CD4-positive, CD25-positive, alpha-beta regulatory T cell (primary cell): ENCODE measurements at regions not wholly inside any gene's neighbourhood (a gene's known extent, or its start where the extent isn't known, plus 50 kb on each side); places are given as distances from the start of the nearest gene placed in this dataset.
A peak's percentile ranks its signal among the peaks of the same experiment; 100 is the strongest.
"Not testable (repeated sequence)": the region's sequence is repeated elsewhere in the genome, so short reads cannot be mapped to it uniquely, and the experiment has no call there.

Experiments used
- ATAC-seq, 2 donors: fragments of 150-1000 bp; cut with Tn5 transposase; one replicate each; pipeline ENCODE4 v1.10.0; 2021; ENCODE audit warnings: low read depth in 2 of 2, moderate number of reproducible peaks in 2 of 2, moderate library complexity in 1 of 2
- DNase-seq, 3 donors: peaks; one replicate each; pipeline versions ENCODE4 v3.0.0 to v3.0.0-alpha.2; 2012 to 2022; ENCODE audit warnings: mixed read lengths in 1 of 3
- H3K27ac ChIP-seq: one replicate; pipeline ENCODE4 v1.7.0; 2013; ENCODE audit warnings: mild to moderate bottlenecking, low read length; ENCODE audit not compliant: insufficient read depth, poor library complexity, severe bottlenecking
- H3K27me3 ChIP-seq: one replicate; pipeline ENCODE4 v1.7.0; 2013; ENCODE audit warnings: low read length; ENCODE audit not compliant: control insufficient read depth, insufficient read depth
- H3K36me3 ChIP-seq: one replicate; pipeline ENCODE4 v1.7.0; 2013; ENCODE audit warnings: mild to moderate bottlenecking, low read length, moderate library complexity; ENCODE audit not compliant: control insufficient read depth, insufficient read depth
- H3K4me1 ChIP-seq: 2 replicates; pipeline ENCODE4 v1.7.0; 2013; ENCODE audit warnings: mild to moderate bottlenecking, low read length; ENCODE audit not compliant: insufficient read depth, control insufficient read depth, poor library complexity, severe bottlenecking
- H3K4me3 ChIP-seq: one replicate; pipeline ENCODE4 v1.7.0; 2013; ENCODE audit warnings: low read depth, mild to moderate bottlenecking, low read length, moderate library complexity
- H3K9me3 ChIP-seq, 2 experiments: 1 replicate in 1 of 2; 2 replicates in 1 of 2; pipeline ENCODE4 v1.7.0; 2013; ENCODE audit warnings: low read length in 2 of 2, mild to moderate bottlenecking in 1 of 2, moderate library complexity in 1 of 2; ENCODE audit not compliant: control insufficient read depth in 2 of 2
- H3K27ac Mint-ChIP-seq, 3 donors: one replicate each; pipeline ENCODE4 v1.8.0; 2020 to 2022; ENCODE audit warnings: mild to moderate bottlenecking in 3 of 3, mixed read lengths in 3 of 3, moderate library complexity in 2 of 3
- H3K27me3 Mint-ChIP-seq: one replicate; pipeline ENCODE4 v1.8.0; 2022; ENCODE audit warnings: mild to moderate bottlenecking, mixed read lengths
- H3K36me3 Mint-ChIP-seq: one replicate; pipeline ENCODE4 v1.8.0; 2020; ENCODE audit warnings: mixed read lengths
- H3K4me1 Mint-ChIP-seq, 4 donors: one replicate each; pipeline ENCODE4 v1.8.0; 2020 to 2022; ENCODE audit warnings: mixed read lengths in 4 of 4, mild to moderate bottlenecking in 1 of 4
- H3K4me3 Mint-ChIP-seq, 4 donors: one replicate each; pipeline ENCODE4 v1.8.0; 2020 to 2022; ENCODE audit warnings: mild to moderate bottlenecking in 4 of 4, mixed read lengths in 4 of 4, moderate library complexity in 3 of 4
- H3K9me3 Mint-ChIP-seq, 7 donors: one replicate each; pipeline ENCODE4 v1.8.0; 2020 to 2022; ENCODE audit warnings: mixed read lengths in 7 of 7, mild to moderate bottlenecking in 3 of 7, moderate library complexity in 2 of 7

- no peak overlapping the region for H3K27ac Mint-ChIP-seq
Observed at GRCh38 chr6:119952696-119953095, 603.1 kb upstream of the MAN1A1 start.

GRCh38 chr6:119950681-119951080, 601.1 kb upstream of the MAN1A1 start:
- ATAC-seq (no peak), DNase-seq (no peak)
- no peaks in the 10 kb centered on the region for H3K27me3 ChIP-seq
- H3K27ac ChIP-seq: no peak overlapping the region
- no peaks in the 10 kb centered on the region for H3K36me3 ChIP-seq
- Mint-ChIP-seq H3K9me3 (peaks cover 0 to 6% (median 2%) of the 10 kb centered on the region in 7 donors), H3K27me3 (no peaks in the 10 kb centered on the region), H3K4me3 (no peak overlapping the region), H3K4me1 (no peaks in the 10 kb centered on the region), H3K27ac (no peak overlapping the region), H3K36me3 (no peaks in the 10 kb centered on the region)
- H3K4me3 ChIP-seq: no peak overlapping the region
- no peaks in the 10 kb centered on the region for H3K9me3 ChIP-seq
- H3K4me1 ChIP-seq: no peaks in the 10 kb centered on the region

More at GRCh38 chr6:119952696-119953095, 603.1 kb upstream of the MAN1A1 start:
- no peak overlapping the region for H3K4me3 Mint-ChIP-seq
- peaks cover 0 to 6% (median 2%) of the 10 kb centered on the region in 7 donors for H3K9me3 Mint-ChIP-seq
- Histone ChIP-seq H3K36me3 (no peaks in the 10 kb centered on the region), H3K4me1 (no peaks in the 10 kb centered on the region), H3K27ac (no peak overlapping the region), H3K9me3 (no peaks in the 10 kb centered on the region), H3K27me3 (no peaks in the 10 kb centered on the region), H3K4me3 (no peak overlapping the region)
- H3K27me3 Mint-ChIP-seq: no peaks in the 10 kb centered on the region
- DNase-seq (no peak), ATAC-seq (no peak)
- H3K36me3 Mint-ChIP-seq: no peaks in the 10 kb centered on the region
- H3K4me1 Mint-ChIP-seq: no peaks in the 10 kb centered on the region

- Histone ChIP-seq H3K9me3 (no peaks in the 10 kb centered on the region), H3K36me3 (no peaks in the 10 kb centered on the region), H3K4me3 (no peak overlapping the region), H3K27ac (no peak overlapping the region), H3K27me3 (no peaks in the 10 kb centered on the region), H3K4me1 (no peaks in the 10 kb centered on the region)
- Mint-ChIP-seq H3K27me3 (no peaks in the 10 kb centered on the region), H3K9me3 (peaks cover 0 to 2% (median 0%) of the 10 kb centered on the region in 7 donors), H3K4me3 (no peak overlapping the region), H3K27ac (no peak overlapping the region), H3K36me3 (no peaks in the 10 kb centered on the region), H3K4me1 (no peaks in the 10 kb centered on the region)
- DNase-seq (no peak), ATAC-seq (no peak)
Observed at GRCh38 chr6:119942078-119942752, 592.7 kb upstream of the MAN1A1 start.

GRCh38 chr6:119938752-119939151, 589.2 kb upstream of the MAN1A1 start:
- Histone ChIP-seq H3K9me3 (no peaks in the 10 kb centered on the region), H3K4me1 (no peaks in the 10 kb centered on the region), H3K27ac (no peak overlapping the region), H3K4me3 (no peak overlapping the region), H3K36me3 (no peaks in the 10 kb centered on the region), H3K27me3 (no peaks in the 10 kb centered on the region)
- Mint-ChIP-seq H3K27me3 (no peaks in the 10 kb centered on the region), H3K36me3 (no peaks in the 10 kb centered on the region), H3K4me1 (no peaks in the 10 kb centered on the region), H3K27ac (no peak overlapping the region), H3K4me3 (no peak overlapping the region), H3K9me3 (peaks cover 0 to 2% (median 0%) of the 10 kb centered on the region in 7 donors)
- DNase-seq: no peak
- no peak for ATAC-seq

GRCh38 chr6:119934816-119935215, 585.3 kb upstream of the MAN1A1 start:
- no peaks in the 10 kb centered on the region for H3K36me3 Mint-ChIP-seq
- Histone ChIP-seq H3K27me3 (no peaks in the 10 kb centered on the region), H3K9me3 (no peaks in the 10 kb centered on the region), H3K4me3 (no peak overlapping the region), H3K27ac (no peak overlapping the region), H3K4me1 (no peaks in the 10 kb centered on the region), H3K36me3 (no peaks in the 10 kb centered on the region)
- no peaks in the 10 kb centered on the region for H3K27me3 Mint-ChIP-seq
- DNase-seq: no peak
- ATAC-seq: no peak
- no peak overlapping the region for H3K4me3 Mint-ChIP-seq
- no peak overlapping the region for H3K27ac Mint-ChIP-seq
- H3K9me3 Mint-ChIP-seq: peaks cover 0 to 3% (median 2%) of the 10 kb centered on the region in 7 donors
- H3K4me1 Mint-ChIP-seq: no peaks in the 10 kb centered on the region

- Mint-ChIP-seq H3K36me3 (no peaks in the 10 kb centered on the region), H3K27ac (no peak overlapping the region), H3K9me3 (peaks cover 5 to 37% (median 10%) of the 10 kb centered on the region in 7 donors), H3K27me3 (no peaks in the 10 kb centered on the region), H3K4me3 (no peak overlapping the region), H3K4me1 (no peaks in the 10 kb centered on the region)
- no peak overlapping the region for H3K4me3 ChIP-seq
- no peaks in the 10 kb centered on the region for H3K36me3 ChIP-seq
- H3K4me1 ChIP-seq: no peaks in the 10 kb centered on the region
- no peak overlapping the region for H3K27ac ChIP-seq
- H3K27me3 ChIP-seq: no peaks in the 10 kb centered on the region
- ATAC-seq: no peak
- DNase-seq: no peak
- H3K9me3 ChIP-seq: peaks cover 5 to 18% of the 10 kb centered on the region in 2 experiments
Observed at GRCh38 chr6:119929121-119929520, 579.6 kb upstream of the MAN1A1 start.

GRCh38 chr6:119924888-119925287, 575.3 kb upstream of the MAN1A1 start:
- not testable (repeated sequence) for H3K36me3 ChIP-seq, H3K4me1 ChIP-seq, H3K27me3 ChIP-seq, H3K27ac ChIP-seq, ATAC-seq, DNase-seq, H3K27me3 Mint-ChIP-seq, H3K4me3 ChIP-seq, H3K4me1 Mint-ChIP-seq, H3K36me3 Mint-ChIP-seq
- Mint-ChIP-seq H3K27ac (peak overlapping the region in 1 of 3 donors; percentile 46), H3K4me3 (peak overlapping the region in 1 of 4 donors; percentile 78), H3K9me3 (peaks cover 5 to 69% (median 21%) of the 10 kb centered on the region in 7 donors)
- peaks cover 11 to 35% of the 10 kb centered on the region in 2 experiments for H3K9me3 ChIP-seq

- ATAC-seq: no peak
- Mint-ChIP-seq H3K4me1 (no peaks in the 10 kb centered on the region), H3K36me3 (no peaks in the 10 kb centered on the region), H3K27me3 (no peaks in the 10 kb centered on the region), H3K9me3 (peaks cover 5 to 63% (median 21%) of the 10 kb centered on the region in 7 donors), H3K4me3 (no peak overlapping the region), H3K27ac (no peak overlapping the region)
- Histone ChIP-seq H3K4me1 (no peaks in the 10 kb centered on the region), H3K9me3 (peaks cover 11 to 35% of the 10 kb centered on the region in 2 experiments), H3K36me3 (no peaks in the 10 kb centered on the region), H3K4me3 (no peak overlapping the region), H3K27me3 (no peaks in the 10 kb centered on the region), H3K27ac (no peak overlapping the region)
- no peak for DNase-seq
Observed at GRCh38 chr6:119922814-119923213, 573.3 kb upstream of the MAN1A1 start.
